ENCODE measurements at regions not wholly inside any gene's neighbourhood (a gene's known extent, or its start where the extent isn't known, plus 50 kb on each side); places are given as distances from the start of the nearest gene placed in this dataset.

DNA sequence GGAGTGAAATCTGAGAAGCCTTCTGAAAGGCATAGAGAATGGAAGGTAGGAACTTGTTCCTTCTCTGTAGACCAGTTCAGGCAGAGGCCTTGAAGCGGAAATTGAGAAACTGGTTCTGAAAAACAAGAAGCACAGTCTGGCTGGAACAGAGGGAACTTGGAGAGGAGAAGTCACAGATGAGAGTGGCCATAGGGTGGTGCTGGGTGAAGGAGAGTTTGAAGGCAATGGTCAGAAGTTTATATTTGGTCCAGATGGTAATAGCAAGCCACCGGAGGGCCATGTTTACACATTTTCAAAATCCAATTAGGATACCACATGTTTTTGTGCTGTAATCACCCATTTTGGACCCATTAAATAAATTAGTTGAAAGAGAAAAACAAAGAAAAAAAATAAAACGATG, 692.5 kb downstream of the INHBA start:
- no TSS peak for BruUV-seq (replicated peaks)
- POLR2A ChIA-PET, result no interaction called here
- Histone ChIP-seq H2AFZ (ENCODE audit: control insufficient read depth, low read depth, low read length) (no peak overlapping the region), H3K9me3 (replicated peaks; ENCODE audit: control insufficient read depth, insufficient read depth, low read length) (no peaks in the 10 kb centered on the region), H3K4me1 (ENCODE audit: control insufficient read depth, insufficient read depth, low read length) (no peaks in the 10 kb centered on the region), H3K79me2 (ENCODE audit: control insufficient read depth, insufficient read depth, low read length) (no peaks in the 10 kb centered on the region), H3K4me2 (ENCODE audit: control insufficient read depth, insufficient read depth) (no peak overlapping the region), H3K4me3 (no peak overlapping the region), H3K27ac (ENCODE audit: control insufficient read depth, insufficient read depth) (no peak overlapping the region), H3K27me3 (replicated peaks in 1 of 2; ENCODE audit: control insufficient read depth in 2 of 2, insufficient read depth in 2 of 2, low read length in 1 of 2) (no peaks in the 10 kb centered on the region; a peak in 1 of 4 replicates), H4K20me1 (ENCODE audit: control insufficient read depth, insufficient read depth) (no peaks in the 10 kb centered on the region), H3K9ac (ENCODE audit: control insufficient read depth, insufficient read depth, low read length) (no peak overlapping the region), H3K36me3 (ENCODE audit: control insufficient read depth in 2 of 2, insufficient read depth in 2 of 2, low read length in 1 of 2) (no peaks in the 10 kb centered on the region)
- RAD21 ChIA-PET (ENCODE audit: unreplicated experiment), result interaction anchor here (1.3 kb wide), 1 partner anchor 695 kb away, joined by 5 read pairs; no protein-coding TSS in a partner anchor
- no peak for DNase-seq (ENCODE audit: low read depth, low spot score)
- 29% methylated on average over 3 of the region's 3 CpGs for WGBS (ENCODE audit: insufficient coverage, insufficient replicate concordance, low lambda C conversion rate, missing lambda C conversion rate)
- ATAC-seq, result no peak
- intact Hi-C loops (cut with micrococcal nuclease; ENCODE audit: unreplicated experiment), result no loop called here
- SMC1A ChIA-PET (ENCODE audit: uncharacterized antibody, unreplicated experiment), result interaction anchor here (1.2 to 2.0 kb wide), 2 partner anchors 119 to 124 kb away, joined by 3 to 4 read pairs; no protein-coding TSS in a partner anchor
- in situ Hi-C loops (cut with MboI), result no loop called here
- CTCF ChIA-PET, result interaction anchor here (1.3 kb wide), 2 partner anchors 12 to 695 kb away, joined by 4 read pairs; no protein-coding TSS in a partner anchor
- no peak for FAIRE-seq
- TF ChIP-seq TCF3 (IDR thresholded peaks at IDR 0.05; ENCODE audit: borderline replicate concordance, insufficient read depth, low read depth, low read length) (no peak), NBN (IDR thresholded peaks at IDR 0.05) (no peak), BHLHE40 (IDR thresholded peaks at IDR 0.05; ENCODE audit: borderline replicate concordance in 1 of 2, low read depth in 2 of 2, low read length in 1 of 2) (no peak), ZZZ3 (IDR thresholded peaks at IDR 0.05; ENCODE audit: control insufficient read depth, insufficient read length, low read depth) (no peak), E2F4 (IDR thresholded peaks at IDR 0.05; ENCODE audit: low read depth, low read length) (no peak), SMAD1 (IDR thresholded peaks at IDR 0.05; ENCODE audit: low read depth, partially characterized antibody) (no peak), SP1 (IDR thresholded peaks at IDR 0.05; ENCODE audit: low read depth, low read length) (no peak), RAD51 (IDR thresholded peaks at IDR 0.05) (no peak), KLF5 (IDR thresholded peaks at IDR 0.05; ENCODE audit: partially characterized antibody) (no peak), RCOR1 (conservative IDR thresholded peaks at IDR 0.05; ENCODE audit: low read depth, low read length) (no peak), E2F8 (IDR thresholded peaks at IDR 0.05; ENCODE audit: low read depth, partially characterized antibody) (no peak)
- TF ChIP-seq, protein P1, sequence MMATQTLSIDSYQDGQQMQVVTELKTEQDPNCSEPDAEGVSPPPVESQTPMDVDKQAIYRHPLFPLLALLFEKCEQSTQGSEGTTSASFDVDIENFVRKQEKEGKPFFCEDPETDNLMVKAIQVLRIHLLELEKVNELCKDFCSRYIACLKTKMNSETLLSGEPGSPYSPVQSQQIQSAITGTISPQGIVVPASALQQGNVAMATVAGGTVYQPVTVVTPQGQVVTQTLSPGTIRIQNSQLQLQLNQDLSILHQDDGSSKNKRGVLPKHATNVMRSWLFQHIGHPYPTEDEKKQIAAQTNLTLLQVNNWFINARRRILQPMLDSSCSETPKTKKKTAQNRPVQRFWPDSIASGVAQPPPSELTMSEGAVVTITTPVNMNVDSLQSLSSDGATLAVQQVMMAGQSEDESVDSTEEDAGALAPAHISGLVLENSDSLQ (IDR thresholded peaks at IDR 0.05), result no peak
- TF ChIP-seq, protein P2, sequence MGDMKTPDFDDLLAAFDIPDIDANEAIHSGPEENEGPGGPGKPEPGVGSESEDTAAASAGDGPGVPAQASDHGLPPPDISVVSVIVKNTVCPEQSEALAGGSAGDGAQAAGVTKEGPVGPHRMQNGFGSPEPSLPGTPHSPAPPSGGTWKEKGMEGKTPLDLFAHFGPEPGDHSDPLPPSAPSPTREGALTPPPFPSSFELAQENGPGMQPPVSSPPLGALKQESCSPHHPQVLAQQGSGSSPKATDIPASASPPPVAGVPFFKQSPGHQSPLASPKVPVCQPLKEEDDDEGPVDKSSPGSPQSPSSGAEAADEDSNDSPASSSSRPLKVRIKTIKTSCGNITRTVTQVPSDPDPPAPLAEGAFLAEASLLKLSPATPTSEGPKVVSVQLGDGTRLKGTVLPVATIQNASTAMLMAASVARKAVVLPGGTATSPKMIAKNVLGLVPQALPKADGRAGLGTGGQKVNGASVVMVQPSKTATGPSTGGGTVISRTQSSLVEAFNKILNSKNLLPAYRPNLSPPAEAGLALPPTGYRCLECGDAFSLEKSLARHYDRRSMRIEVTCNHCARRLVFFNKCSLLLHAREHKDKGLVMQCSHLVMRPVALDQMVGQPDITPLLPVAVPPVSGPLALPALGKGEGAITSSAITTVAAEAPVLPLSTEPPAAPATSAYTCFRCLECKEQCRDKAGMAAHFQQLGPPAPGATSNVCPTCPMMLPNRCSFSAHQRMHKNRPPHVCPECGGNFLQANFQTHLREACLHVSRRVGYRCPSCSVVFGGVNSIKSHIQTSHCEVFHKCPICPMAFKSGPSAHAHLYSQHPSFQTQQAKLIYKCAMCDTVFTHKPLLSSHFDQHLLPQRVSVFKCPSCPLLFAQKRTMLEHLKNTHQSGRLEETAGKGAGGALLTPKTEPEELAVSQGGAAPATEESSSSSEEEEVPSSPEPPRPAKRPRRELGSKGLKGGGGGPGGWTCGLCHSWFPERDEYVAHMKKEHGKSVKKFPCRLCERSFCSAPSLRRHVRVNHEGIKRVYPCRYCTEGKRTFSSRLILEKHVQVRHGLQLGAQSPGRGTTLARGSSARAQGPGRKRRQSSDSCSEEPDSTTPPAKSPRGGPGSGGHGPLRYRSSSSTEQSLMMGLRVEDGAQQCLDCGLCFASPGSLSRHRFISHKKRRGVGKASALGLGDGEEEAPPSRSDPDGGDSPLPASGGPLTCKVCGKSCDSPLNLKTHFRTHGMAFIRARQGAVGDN (IDR thresholded peaks at IDR 0.05), result no peak

Measured in GM12878 (cell line).